ENCODE measurements at regions not wholly inside any gene's neighbourhood (a gene's known extent, or its start where the extent isn't known, plus 50 kb on each side); places are given as distances from the start of the nearest gene placed in this dataset.

DNA sequence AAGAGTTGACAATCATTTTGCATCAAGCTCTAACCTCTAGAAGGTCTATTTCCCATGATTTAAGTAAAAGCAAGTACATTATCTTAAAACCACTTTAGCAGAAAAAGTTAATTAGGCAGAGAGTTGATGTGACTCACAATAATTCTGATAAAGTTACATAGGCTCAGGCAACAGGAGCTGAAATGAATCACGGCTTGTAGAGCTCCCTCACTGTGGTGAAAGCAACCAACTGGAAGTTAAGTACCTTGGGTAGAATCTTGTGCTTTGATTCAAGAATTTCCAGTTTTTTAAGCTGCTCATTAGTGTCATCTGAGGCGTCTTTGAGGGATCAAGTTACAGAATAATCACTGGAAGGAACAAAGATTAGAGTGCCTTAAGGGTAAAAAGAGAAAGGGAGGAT is 68.9 kb upstream of the NFE2L3 start:
- TF ChIP-seq, protein P1, sequence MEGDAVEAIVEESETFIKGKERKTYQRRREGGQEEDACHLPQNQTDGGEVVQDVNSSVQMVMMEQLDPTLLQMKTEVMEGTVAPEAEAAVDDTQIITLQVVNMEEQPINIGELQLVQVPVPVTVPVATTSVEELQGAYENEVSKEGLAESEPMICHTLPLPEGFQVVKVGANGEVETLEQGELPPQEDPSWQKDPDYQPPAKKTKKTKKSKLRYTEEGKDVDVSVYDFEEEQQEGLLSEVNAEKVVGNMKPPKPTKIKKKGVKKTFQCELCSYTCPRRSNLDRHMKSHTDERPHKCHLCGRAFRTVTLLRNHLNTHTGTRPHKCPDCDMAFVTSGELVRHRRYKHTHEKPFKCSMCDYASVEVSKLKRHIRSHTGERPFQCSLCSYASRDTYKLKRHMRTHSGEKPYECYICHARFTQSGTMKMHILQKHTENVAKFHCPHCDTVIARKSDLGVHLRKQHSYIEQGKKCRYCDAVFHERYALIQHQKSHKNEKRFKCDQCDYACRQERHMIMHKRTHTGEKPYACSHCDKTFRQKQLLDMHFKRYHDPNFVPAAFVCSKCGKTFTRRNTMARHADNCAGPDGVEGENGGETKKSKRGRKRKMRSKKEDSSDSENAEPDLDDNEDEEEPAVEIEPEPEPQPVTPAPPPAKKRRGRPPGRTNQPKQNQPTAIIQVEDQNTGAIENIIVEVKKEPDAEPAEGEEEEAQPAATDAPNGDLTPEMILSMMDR (conservative IDR thresholded peaks at IDR 0.05; ENCODE audit: low read depth, low read length): no peak
- TF ChIP-seq EZH2 (IDR thresholded peaks at IDR 0.05; ENCODE audit: borderline replicate concordance, low read depth, low read length, poor library complexity, severe bottlenecking): no peak
